ENCODE measurements at regions not wholly inside any gene's neighbourhood (a gene's known extent, or its start where the extent isn't known, plus 50 kb on each side); places are given as distances from the start of the nearest gene placed in this dataset.

DNA sequence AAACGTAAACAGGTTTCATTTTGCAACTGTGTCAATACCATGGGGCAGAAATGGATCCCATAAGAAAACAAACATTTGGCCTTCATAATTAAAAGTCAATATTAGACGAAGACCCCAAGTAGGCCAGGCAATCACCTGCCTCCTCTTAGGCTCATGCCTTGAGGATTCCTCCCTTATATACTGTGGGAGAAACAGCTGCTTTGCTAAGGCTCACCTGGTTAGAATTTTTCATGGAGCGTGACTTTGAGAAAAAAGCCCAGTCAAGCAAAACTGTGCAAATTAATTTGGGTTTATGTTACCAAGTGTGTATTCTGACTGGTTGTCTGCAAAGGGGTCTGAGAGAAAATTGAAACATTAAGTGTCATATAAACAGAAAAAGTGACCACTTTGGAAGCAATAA lies 605.3 kb upstream of the USP24 start:
- TF ChIP-seq CTCF (conservative IDR thresholded peaks at IDR 0.05; ENCODE audit: low read length) (no peak), EZH2phosphoT487 (IDR thresholded peaks at IDR 0.05; ENCODE audit: borderline replicate concordance, low read depth, low read length) (no peak)
